ENCODE measurements at regions not wholly inside any gene's neighbourhood (a gene's known extent, or its start where the extent isn't known, plus 50 kb on each side); places are given as distances from the start of the nearest gene placed in this dataset.

DNA sequence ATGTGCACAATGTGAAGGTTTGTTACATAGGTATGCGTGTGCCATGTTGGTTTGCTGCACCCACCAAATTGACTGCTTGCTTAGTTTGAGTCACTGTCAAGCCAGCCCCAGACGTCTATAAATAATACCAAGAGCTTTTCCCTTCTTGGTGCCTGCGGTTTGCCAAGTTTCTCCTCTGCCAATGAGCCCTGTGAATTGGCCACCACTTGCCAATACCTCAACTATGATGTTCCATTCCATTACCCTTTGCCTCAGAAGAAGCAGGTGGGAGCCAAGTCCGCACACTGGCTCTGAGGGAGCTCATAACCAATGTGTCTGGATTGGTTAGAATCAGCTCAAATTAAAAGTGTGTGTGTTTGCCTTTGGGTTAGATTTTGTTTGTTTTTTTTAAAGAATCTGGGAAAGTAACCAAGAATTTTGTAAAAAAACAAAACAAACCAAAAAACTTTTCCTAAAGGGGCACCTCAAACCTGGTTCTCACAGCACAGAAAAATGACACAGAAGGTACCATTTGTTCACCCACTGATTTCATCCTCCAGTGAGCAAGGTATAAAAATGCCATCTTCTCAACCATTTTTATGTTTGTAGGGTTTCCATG lies 209.3 kb upstream of the PRNP start:
- no peak overlapping the region for H3K4me3 Mint-ChIP-seq
- Histone ChIP-seq H3K4me1 (ENCODE audit: control insufficient read depth, insufficient read depth, low read length, poor library complexity, severe bottlenecking) (no peaks in the 10 kb centered on the region), H3K9me3 (ENCODE audit: control insufficient read depth in 2 of 2, low read length in 2 of 2) (no peaks in the 10 kb centered on the region), H3K4me3 (ENCODE audit: low read depth, low read length) (no peak overlapping the region), H3K27ac (ENCODE audit: insufficient read depth, low read length, poor library complexity, severe bottlenecking) (no peak overlapping the region), H3K36me3 (ENCODE audit: control insufficient read depth, insufficient read depth, low read length) (no peaks in the 10 kb centered on the region), H3K27me3 (ENCODE audit: control insufficient read depth, insufficient read depth, low read length) (peaks cover 2% of the 10 kb centered on the region)
- H3K36me3 Mint-ChIP-seq, result no peaks in the 10 kb centered on the region
- H3K27ac Mint-ChIP-seq, result no peak overlapping the region
- ATAC-seq (ENCODE audit: low read depth in 2 of 2), result no peak
- H3K9me3 Mint-ChIP-seq, result peaks cover 0 to 2% (median 0%) of the 10 kb centered on the region in 7 donors
- H3K4me1 Mint-ChIP-seq, result no peaks in the 10 kb centered on the region
- peaks cover 5% of the 10 kb centered on the region for H3K27me3 Mint-ChIP-seq
- DNase-seq, result no peak

DNA sequence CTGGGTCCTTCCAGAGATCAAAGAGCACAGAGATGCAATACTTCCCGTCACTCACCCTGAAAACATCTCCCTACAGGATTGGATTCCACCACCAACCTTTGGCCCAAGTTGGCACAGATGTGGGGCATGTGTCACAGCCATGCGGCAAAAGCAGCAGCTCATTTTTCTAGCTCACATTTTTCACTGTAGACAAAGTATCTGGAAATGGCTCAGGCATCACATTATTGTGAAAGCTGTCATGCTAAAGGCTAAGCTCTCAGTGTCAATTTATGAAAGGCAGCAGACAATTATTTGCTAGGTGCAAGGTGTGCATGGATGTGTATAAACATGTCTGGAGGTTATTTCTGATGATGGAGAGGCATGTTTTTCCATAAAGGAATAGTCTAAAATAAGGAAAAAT lies 213.3 kb upstream of the PRNP start:
- Histone ChIP-seq H3K4me3 (ENCODE audit: low read depth, low read length) (no peak overlapping the region), H3K36me3 (ENCODE audit: control insufficient read depth, insufficient read depth, low read length) (no peaks in the 10 kb centered on the region), H3K4me1 (ENCODE audit: control insufficient read depth, insufficient read depth, low read length, poor library complexity, severe bottlenecking) (no peaks in the 10 kb centered on the region), H3K27me3 (ENCODE audit: control insufficient read depth, insufficient read depth, low read length) (peaks cover 4% of the 10 kb centered on the region), H3K27ac (ENCODE audit: insufficient read depth, low read length, poor library complexity, severe bottlenecking) (no peak overlapping the region), H3K9me3 (ENCODE audit: control insufficient read depth in 2 of 2, low read length in 2 of 2) (no peaks in the 10 kb centered on the region)
- no peaks in the 10 kb centered on the region for H3K4me1 Mint-ChIP-seq
- H3K9me3 Mint-ChIP-seq, result peaks cover 0 to 2% (median 0%) of the 10 kb centered on the region in 7 donors
- H3K4me3 Mint-ChIP-seq, result no peak overlapping the region
- DNase-seq, result no peak
- H3K27ac Mint-ChIP-seq, result no peak overlapping the region
- H3K27me3 Mint-ChIP-seq, result no peaks in the 10 kb centered on the region
- no peaks in the 10 kb centered on the region for H3K36me3 Mint-ChIP-seq
- no peak for ATAC-seq (ENCODE audit: low read depth in 2 of 2)

DNA sequence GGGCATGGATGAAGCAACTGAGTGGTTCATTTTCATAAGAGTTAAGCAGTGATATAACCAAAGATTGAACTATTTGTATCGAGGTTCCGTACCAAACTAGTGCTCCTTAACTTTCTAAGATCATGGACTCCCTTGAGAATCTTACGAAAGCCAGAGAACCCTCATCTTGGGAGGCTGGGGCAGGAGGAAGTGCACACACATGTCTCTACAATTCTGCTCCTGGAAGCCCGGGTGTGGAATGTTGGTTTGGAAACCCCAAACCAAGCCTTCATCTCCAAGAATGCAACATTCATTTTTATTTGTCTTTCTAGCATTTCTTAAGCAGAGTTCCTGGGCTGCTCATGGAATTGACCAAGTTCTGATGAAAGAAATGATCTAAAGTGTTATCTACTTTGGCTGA lies 215.0 kb upstream of the PRNP start:
- H3K27me3 Mint-ChIP-seq, result no peaks in the 10 kb centered on the region
- peaks cover 5% of the 10 kb centered on the region for H3K27me3 ChIP-seq (ENCODE audit: control insufficient read depth, insufficient read depth, low read length)
- H3K36me3 ChIP-seq (ENCODE audit: control insufficient read depth, insufficient read depth, low read length), result no peaks in the 10 kb centered on the region
- ATAC-seq (ENCODE audit: low read depth in 2 of 2) (no peak), DNase-seq (no peak)
- H3K27ac Mint-ChIP-seq, result no peak overlapping the region
- no peaks in the 10 kb centered on the region for H3K9me3 ChIP-seq (ENCODE audit: control insufficient read depth in 2 of 2, low read length in 2 of 2)
- H3K4me1 ChIP-seq (ENCODE audit: control insufficient read depth, insufficient read depth, low read length, poor library complexity, severe bottlenecking), result no peaks in the 10 kb centered on the region
- no peak overlapping the region for H3K27ac ChIP-seq (ENCODE audit: insufficient read depth, low read length, poor library complexity, severe bottlenecking)
- peaks cover 0 to 2% (median 0%) of the 10 kb centered on the region in 7 donors for H3K9me3 Mint-ChIP-seq
- H3K36me3 Mint-ChIP-seq, result no peaks in the 10 kb centered on the region
- no peak overlapping the region for H3K4me3 ChIP-seq (ENCODE audit: low read depth, low read length)
- no peak overlapping the region for H3K4me3 Mint-ChIP-seq
- H3K4me1 Mint-ChIP-seq, result no peaks in the 10 kb centered on the region

DNA sequence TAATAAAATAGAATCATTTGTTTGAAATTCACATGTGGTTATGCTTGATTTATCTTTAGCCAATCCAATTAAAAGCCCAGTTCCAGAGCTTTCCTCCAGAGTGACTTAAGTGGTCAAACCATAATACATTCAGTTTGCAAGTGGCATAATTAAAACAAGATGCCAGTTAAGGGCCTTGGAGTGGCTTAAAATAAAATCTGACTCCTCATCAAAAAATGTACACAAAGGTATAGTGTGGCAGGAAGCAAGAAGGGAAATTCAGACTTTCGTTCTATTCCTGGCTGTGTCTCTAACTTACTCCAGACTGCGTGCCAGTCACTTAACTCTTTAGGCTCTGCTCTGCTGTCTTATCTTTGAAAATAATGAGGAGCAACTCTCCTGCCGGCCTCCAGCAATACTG lies 215.9 kb upstream of the PRNP start:
- Mint-ChIP-seq H3K36me3 (no peaks in the 10 kb centered on the region), H3K27me3 (no peaks in the 10 kb centered on the region), H3K27ac (no peak overlapping the region), H3K4me3 (no peak overlapping the region), H3K4me1 (no peaks in the 10 kb centered on the region), H3K9me3 (peaks cover 0 to 2% (median 0%) of the 10 kb centered on the region in 7 donors)
- Histone ChIP-seq H3K9me3 (ENCODE audit: control insufficient read depth in 2 of 2, low read length in 2 of 2) (no peaks in the 10 kb centered on the region), H3K36me3 (ENCODE audit: control insufficient read depth, insufficient read depth, low read length) (no peaks in the 10 kb centered on the region), H3K4me1 (ENCODE audit: control insufficient read depth, insufficient read depth, low read length, poor library complexity, severe bottlenecking) (no peaks in the 10 kb centered on the region), H3K4me3 (ENCODE audit: low read depth, low read length) (no peak overlapping the region), H3K27ac (ENCODE audit: insufficient read depth, low read length, poor library complexity, severe bottlenecking) (no peak overlapping the region), H3K27me3 (ENCODE audit: control insufficient read depth, insufficient read depth, low read length) (peaks cover 10% of the 10 kb centered on the region)
- ATAC-seq (ENCODE audit: low read depth in 2 of 2), result no peak
- no peak for DNase-seq

DNA sequence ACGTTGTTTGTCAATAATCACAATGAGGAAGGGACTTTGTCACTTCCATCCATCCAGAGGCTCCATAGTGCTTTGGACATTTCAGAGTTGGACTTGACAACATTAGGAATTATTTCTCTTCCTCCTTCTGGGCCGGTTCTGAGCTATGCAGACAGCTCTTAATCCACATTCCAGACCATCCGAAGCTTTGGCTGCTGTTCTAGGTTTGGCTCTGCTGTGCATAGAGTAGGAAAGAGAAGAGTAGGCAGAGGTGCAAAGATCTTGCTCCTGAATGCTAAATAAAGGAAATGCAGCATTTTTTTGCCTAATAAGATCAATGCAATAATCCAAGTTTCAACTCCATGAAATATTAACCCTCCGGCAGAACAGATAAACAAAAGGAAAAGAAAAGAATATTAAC lies 216.3 kb upstream of the PRNP start:
- no peak for DNase-seq
- ATAC-seq (ENCODE audit: low read depth in 2 of 2), result no peak
- no peak overlapping the region for H3K4me3 Mint-ChIP-seq
- Histone ChIP-seq H3K4me3 (ENCODE audit: low read depth, low read length) (no peak overlapping the region), H3K36me3 (ENCODE audit: control insufficient read depth, insufficient read depth, low read length) (no peaks in the 10 kb centered on the region), H3K9me3 (ENCODE audit: control insufficient read depth in 2 of 2, low read length in 2 of 2) (no peaks in the 10 kb centered on the region), H3K27me3 (ENCODE audit: control insufficient read depth, insufficient read depth, low read length) (peaks cover 13% of the 10 kb centered on the region), H3K27ac (ENCODE audit: insufficient read depth, low read length, poor library complexity, severe bottlenecking) (no peak overlapping the region), H3K4me1 (ENCODE audit: control insufficient read depth, insufficient read depth, low read length, poor library complexity, severe bottlenecking) (no peaks in the 10 kb centered on the region)
- no peaks in the 10 kb centered on the region for H3K27me3 Mint-ChIP-seq
- H3K36me3 Mint-ChIP-seq, result no peaks in the 10 kb centered on the region
- no peak overlapping the region for H3K27ac Mint-ChIP-seq
- peaks cover 0 to 2% (median 0%) of the 10 kb centered on the region in 7 donors for H3K9me3 Mint-ChIP-seq
- no peaks in the 10 kb centered on the region for H3K4me1 Mint-ChIP-seq

DNA sequence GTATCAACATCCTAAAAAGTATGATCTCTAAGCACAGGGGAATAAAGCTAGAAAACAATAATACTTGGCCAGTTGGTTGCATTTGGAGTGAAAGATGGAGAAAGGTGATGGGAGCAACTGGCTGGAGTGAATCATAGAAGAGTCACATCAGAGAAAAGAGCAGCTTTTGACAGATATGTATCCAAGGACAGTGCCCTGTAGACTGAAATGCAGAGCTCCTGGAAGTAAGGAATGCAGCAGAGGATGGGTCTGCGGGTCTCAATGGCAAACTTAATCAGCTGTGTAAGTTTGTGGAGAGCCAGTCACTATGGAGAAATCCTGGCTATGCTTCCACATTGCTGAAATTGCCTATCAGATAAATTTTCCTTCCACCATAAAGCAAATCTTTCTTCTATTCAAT lies 218.1 kb upstream of the PRNP start:
- H3K27ac Mint-ChIP-seq, result no peak overlapping the region
- Histone ChIP-seq H3K4me3 (ENCODE audit: low read depth, low read length) (no peak overlapping the region), H3K9me3 (ENCODE audit: control insufficient read depth in 2 of 2, low read length in 2 of 2) (no peaks in the 10 kb centered on the region), H3K27me3 (ENCODE audit: control insufficient read depth, insufficient read depth, low read length) (peaks cover 13% of the 10 kb centered on the region), H3K36me3 (ENCODE audit: control insufficient read depth, insufficient read depth, low read length) (no peaks in the 10 kb centered on the region), H3K27ac (ENCODE audit: insufficient read depth, low read length, poor library complexity, severe bottlenecking) (no peak overlapping the region), H3K4me1 (ENCODE audit: control insufficient read depth, insufficient read depth, low read length, poor library complexity, severe bottlenecking) (no peaks in the 10 kb centered on the region)
- H3K36me3 Mint-ChIP-seq, result no peaks in the 10 kb centered on the region
- H3K4me1 Mint-ChIP-seq, result no peaks in the 10 kb centered on the region
- no peak overlapping the region for H3K4me3 Mint-ChIP-seq
- peaks cover 4% of the 10 kb centered on the region for H3K27me3 Mint-ChIP-seq
- DNase-seq (no peak), ATAC-seq (ENCODE audit: low read depth in 2 of 2) (no peak)
- peaks cover 0 to 1% (median 0%) of the 10 kb centered on the region in 7 donors for H3K9me3 Mint-ChIP-seq

DNA sequence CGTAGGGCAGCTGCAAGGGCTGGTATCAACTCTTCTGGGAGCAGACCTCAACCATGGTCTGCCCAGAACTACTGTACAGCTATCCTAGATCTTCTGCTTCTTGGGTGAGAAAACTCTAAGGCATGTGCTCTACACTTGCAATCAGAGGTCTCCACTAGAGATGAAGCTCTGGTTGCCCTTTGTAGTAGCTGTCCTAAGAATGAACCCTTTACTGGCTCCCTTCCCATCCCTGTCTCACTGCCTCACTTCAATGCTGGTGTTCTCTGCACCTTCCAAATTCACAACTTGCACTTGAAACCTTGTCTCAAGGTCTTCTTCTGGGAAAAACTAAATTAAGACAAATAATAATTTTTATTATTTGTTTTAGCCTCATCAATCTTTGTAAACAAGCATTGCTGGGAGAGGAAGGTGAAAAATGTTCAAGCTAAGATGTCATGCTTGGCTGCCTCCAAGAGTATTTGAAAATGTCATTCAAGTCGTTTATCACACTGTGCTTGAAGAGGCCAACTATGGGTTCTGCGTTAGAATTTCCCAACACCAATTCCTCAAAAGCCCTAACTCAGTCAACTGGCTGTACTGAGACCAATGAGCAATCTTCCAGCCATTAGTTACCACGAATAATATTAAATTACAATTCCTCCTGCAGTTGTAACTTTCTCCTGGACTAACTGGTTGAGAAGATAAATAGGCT lies 216.9 kb upstream of the ADRA1D start:
- H3K36me3 ChIP-seq (ENCODE audit: control insufficient read depth, insufficient read depth, low read length), result no peaks in the 10 kb centered on the region
- H3K4me1 Mint-ChIP-seq, result no peaks in the 10 kb centered on the region
- no peak overlapping the region for H3K27ac Mint-ChIP-seq
- H3K4me3 Mint-ChIP-seq, result no peak overlapping the region
- peaks cover 0 to 1% (median 0%) of the 10 kb centered on the region in 7 donors for H3K9me3 Mint-ChIP-seq
- no peak overlapping the region for H3K4me3 ChIP-seq (ENCODE audit: low read depth, low read length)
- ATAC-seq (ENCODE audit: low read depth in 2 of 2), result no peak
- H3K36me3 Mint-ChIP-seq, result no peaks in the 10 kb centered on the region
- no peaks in the 10 kb centered on the region for H3K4me1 ChIP-seq (ENCODE audit: control insufficient read depth, insufficient read depth, low read length, poor library complexity, severe bottlenecking)
- no peaks in the 10 kb centered on the region for H3K9me3 ChIP-seq (ENCODE audit: control insufficient read depth in 2 of 2, low read length in 2 of 2)
- peaks cover 11% of the 10 kb centered on the region for H3K27me3 Mint-ChIP-seq
- no peak overlapping the region for H3K27ac ChIP-seq (ENCODE audit: insufficient read depth, low read length, poor library complexity, severe bottlenecking)
- DNase-seq, result no peak
- peaks cover 13% of the 10 kb centered on the region for H3K27me3 ChIP-seq (ENCODE audit: control insufficient read depth, insufficient read depth, low read length)

DNA sequence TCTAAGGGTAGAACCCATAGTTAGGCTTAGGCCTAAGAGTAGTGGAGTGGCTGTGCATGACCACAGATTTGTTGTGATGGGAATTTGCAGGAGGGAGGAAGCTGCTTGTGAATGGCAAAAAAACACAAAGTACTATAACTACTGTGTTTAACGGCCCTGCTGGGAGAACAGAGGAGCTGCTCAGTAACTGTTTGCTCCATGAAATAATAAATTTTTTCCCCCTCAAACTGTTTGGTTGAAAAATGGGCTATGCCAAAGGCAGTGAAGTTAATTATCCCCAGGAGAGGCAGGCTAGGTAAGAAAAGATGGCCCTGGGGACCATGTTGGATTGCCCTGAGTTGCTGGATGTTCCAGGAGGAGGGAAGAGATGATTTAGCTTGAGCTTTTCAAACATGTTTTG lies 216.1 kb upstream of the ADRA1D start:
- H3K9me3 ChIP-seq (ENCODE audit: control insufficient read depth in 2 of 2, low read length in 2 of 2), result no peaks in the 10 kb centered on the region
- H3K9me3 Mint-ChIP-seq, result peaks cover 0 to 2% (median 0%) of the 10 kb centered on the region in 7 donors
- H3K4me1 ChIP-seq (ENCODE audit: control insufficient read depth, insufficient read depth, low read length, poor library complexity, severe bottlenecking), result no peaks in the 10 kb centered on the region
- H3K27me3 ChIP-seq (ENCODE audit: control insufficient read depth, insufficient read depth, low read length), result peaks cover 11% of the 10 kb centered on the region
- H3K4me1 Mint-ChIP-seq, result no peaks in the 10 kb centered on the region
- no peaks in the 10 kb centered on the region for H3K36me3 Mint-ChIP-seq
- peaks cover 11% of the 10 kb centered on the region for H3K27me3 Mint-ChIP-seq
- H3K27ac ChIP-seq (ENCODE audit: insufficient read depth, low read length, poor library complexity, severe bottlenecking), result no peak overlapping the region
- no peaks in the 10 kb centered on the region for H3K36me3 ChIP-seq (ENCODE audit: control insufficient read depth, insufficient read depth, low read length)
- no peak overlapping the region for H3K27ac Mint-ChIP-seq
- DNase-seq (no peak), ATAC-seq (ENCODE audit: low read depth in 2 of 2) (no peak)
- no peak overlapping the region for H3K4me3 Mint-ChIP-seq
- no peak overlapping the region for H3K4me3 ChIP-seq (ENCODE audit: low read depth, low read length)
